Mucosa of stomach (tissue), 1 donor: ENCODE measurements at regions not wholly inside any gene's neighbourhood (a gene's known extent, or its start where the extent isn't known, plus 50 kb on each side); places are given as distances from the start of the nearest gene placed in this dataset.

Experiments
- H3K27me3 ChIP-seq: one replicate; pipeline ENCODE4 v1.7.0; 2013; ENCODE audit warnings: mild to moderate bottlenecking, low read length; ENCODE audit not compliant: control insufficient read depth, insufficient read depth
- H3K36me3 ChIP-seq: one replicate; pipeline ENCODE4 v1.7.0; 2013; ENCODE audit warnings: low read length; ENCODE audit not compliant: control insufficient read depth, insufficient read depth
- H3K4me1 ChIP-seq: one replicate; pipeline ENCODE4 v1.7.0; 2013; ENCODE audit warnings: mild to moderate bottlenecking, low read length; ENCODE audit not compliant: control insufficient read depth, insufficient read depth
- H3K4me3 ChIP-seq: one replicate; pipeline ENCODE4 v1.7.0; 2013; ENCODE audit warnings: low read length
- H3K9ac ChIP-seq: one replicate; pipeline ENCODE4 v1.7.0; 2013; ENCODE audit warnings: mild to moderate bottlenecking, low read length, moderate library complexity
- H3K9me3 ChIP-seq: one replicate; pipeline ENCODE4 v1.7.0; 2013; ENCODE audit warnings: mild to moderate bottlenecking, low read length, moderate library complexity; ENCODE audit not compliant: control insufficient read depth
- donor health status: Pancreatic carcinoma.

DNA sequence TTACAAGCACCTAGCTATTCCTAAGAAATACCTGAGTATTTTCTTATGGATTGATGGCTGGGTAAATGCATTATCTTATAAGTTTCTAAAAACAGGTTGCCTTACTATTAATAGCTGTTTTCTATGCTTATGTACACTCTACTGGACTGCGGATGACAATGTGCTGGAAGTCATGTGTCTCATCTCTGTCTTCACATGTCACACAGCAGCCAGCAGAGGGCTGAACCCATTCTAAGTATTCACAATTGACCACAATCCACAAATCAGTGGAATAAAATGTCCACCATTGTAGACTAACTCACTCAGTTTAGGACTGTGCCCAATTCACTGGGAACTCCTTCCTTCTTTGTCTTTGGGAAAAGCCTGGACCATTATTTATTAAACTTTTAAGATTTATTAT, 371.2 kb downstream of the INSIG2 start:
- no peaks in the 10 kb centered on the region for H3K36me3 ChIP-seq
- no peaks in the 10 kb centered on the region for H3K9me3 ChIP-seq
- H3K4me3 ChIP-seq = no peak overlapping the region
- no peak overlapping the region for H3K9ac ChIP-seq
- no peaks in the 10 kb centered on the region for H3K4me1 ChIP-seq
- no peaks in the 10 kb centered on the region for H3K27me3 ChIP-seq

DNA sequence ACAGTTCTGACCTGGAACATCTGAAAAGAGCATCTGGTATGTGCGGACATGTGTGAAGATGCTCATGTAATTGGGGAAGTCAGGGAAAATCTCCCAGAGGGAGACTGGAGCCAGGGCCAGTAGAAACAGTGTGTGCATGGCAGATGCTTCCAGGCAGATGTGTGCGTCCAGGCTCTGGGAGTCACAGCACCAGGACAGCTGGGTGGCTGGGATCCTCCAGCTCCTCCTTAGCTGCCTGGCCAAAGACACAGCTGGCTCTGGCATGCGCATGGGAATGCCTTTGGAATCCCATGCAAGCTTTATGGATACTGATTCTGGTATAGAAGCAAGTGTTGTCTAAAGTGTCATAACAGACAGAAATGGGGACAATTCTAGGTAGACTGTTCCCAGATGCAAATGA, 369.7 kb downstream of the INSIG2 start:
- H3K4me3 ChIP-seq = no peak overlapping the region
- H3K9ac ChIP-seq = no peak overlapping the region
- H3K27me3 ChIP-seq = no peaks in the 10 kb centered on the region
- H3K4me1 ChIP-seq = no peaks in the 10 kb centered on the region
- H3K9me3 ChIP-seq = no peaks in the 10 kb centered on the region
- no peaks in the 10 kb centered on the region for H3K36me3 ChIP-seq

- Histone ChIP-seq H3K9me3 (no peaks in the 10 kb centered on the region), H3K36me3 (no peaks in the 10 kb centered on the region), H3K27me3 (no peaks in the 10 kb centered on the region), H3K4me1 (no peaks in the 10 kb centered on the region), H3K4me3 (no peak overlapping the region), H3K9ac (no peak overlapping the region)
Measured at GRCh38 chr2:118449401-118449800, 361.1 kb downstream of the INSIG2 start.

GRCh38 chr2:118443596-118443995, 355.3 kb downstream of the INSIG2 start:
- no peaks in the 10 kb centered on the region for H3K4me1 ChIP-seq
- H3K27me3 ChIP-seq = no peaks in the 10 kb centered on the region
- no peak overlapping the region for H3K4me3 ChIP-seq
- H3K9me3 ChIP-seq = no peaks in the 10 kb centered on the region
- no peak overlapping the region for H3K9ac ChIP-seq
- H3K36me3 ChIP-seq = no peaks in the 10 kb centered on the region

DNA sequence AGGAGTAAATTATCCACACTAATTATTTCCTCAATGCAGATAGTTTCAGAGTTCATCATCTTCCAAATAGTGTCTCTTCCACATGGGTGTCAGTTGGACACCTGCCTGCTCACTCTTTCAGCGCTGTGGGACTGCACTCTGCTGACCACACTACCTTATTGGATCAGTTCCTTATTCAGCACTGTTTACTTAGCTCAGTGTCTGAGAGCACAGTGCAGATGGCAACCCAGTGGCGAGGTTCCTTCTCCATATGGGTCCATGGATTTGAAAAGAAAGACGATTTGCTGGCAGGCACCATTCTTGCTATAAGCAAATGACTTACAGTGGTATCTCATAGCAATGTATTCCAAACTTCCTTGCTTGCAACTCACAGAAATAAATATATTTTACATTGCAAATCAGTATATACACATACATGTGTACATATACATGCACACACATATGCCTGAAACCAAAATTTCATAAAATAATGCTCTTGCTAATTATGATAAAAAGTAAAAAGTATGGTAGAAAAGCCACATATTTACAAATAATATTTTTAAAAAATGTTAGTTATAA, 354.8 kb downstream of the INSIG2 start:
- Histone ChIP-seq H3K9ac (no peak overlapping the region), H3K27me3 (no peaks in the 10 kb centered on the region), H3K36me3 (no peaks in the 10 kb centered on the region)

GRCh38 chr2:118442046-118442445, 353.8 kb downstream of the INSIG2 start:
- Histone ChIP-seq H3K9ac (no peak overlapping the region), H3K27me3 (no peaks in the 10 kb centered on the region), H3K4me1 (no peaks in the 10 kb centered on the region), H3K36me3 (no peaks in the 10 kb centered on the region), H3K9me3 (no peaks in the 10 kb centered on the region), H3K4me3 (no peak overlapping the region)

More for the DNA sequence above, 354.8 kb downstream of the INSIG2 start:
- Histone ChIP-seq H3K4me3 (no peak overlapping the region), H3K4me1 (no peaks in the 10 kb centered on the region), H3K9me3 (no peaks in the 10 kb centered on the region)

- Histone ChIP-seq H3K4me1 (no peaks in the 10 kb centered on the region), H3K36me3 (no peaks in the 10 kb centered on the region), H3K9ac (no peak overlapping the region), H3K4me3 (no peak overlapping the region), H3K27me3 (no peaks in the 10 kb centered on the region), H3K9me3 (no peaks in the 10 kb centered on the region)
Measured at GRCh38 chr2:118440404-118441098, 352.3 kb downstream of the INSIG2 start.

- H3K4me3 ChIP-seq = no peak overlapping the region
- no peak overlapping the region for H3K9ac ChIP-seq
- H3K9me3 ChIP-seq = no peaks in the 10 kb centered on the region
- H3K4me1 ChIP-seq = no peaks in the 10 kb centered on the region
- H3K27me3 ChIP-seq = no peaks in the 10 kb centered on the region
- no peaks in the 10 kb centered on the region for H3K36me3 ChIP-seq
Measured at GRCh38 chr2:118437501-118437900, 349.2 kb downstream of the INSIG2 start.

DNA sequence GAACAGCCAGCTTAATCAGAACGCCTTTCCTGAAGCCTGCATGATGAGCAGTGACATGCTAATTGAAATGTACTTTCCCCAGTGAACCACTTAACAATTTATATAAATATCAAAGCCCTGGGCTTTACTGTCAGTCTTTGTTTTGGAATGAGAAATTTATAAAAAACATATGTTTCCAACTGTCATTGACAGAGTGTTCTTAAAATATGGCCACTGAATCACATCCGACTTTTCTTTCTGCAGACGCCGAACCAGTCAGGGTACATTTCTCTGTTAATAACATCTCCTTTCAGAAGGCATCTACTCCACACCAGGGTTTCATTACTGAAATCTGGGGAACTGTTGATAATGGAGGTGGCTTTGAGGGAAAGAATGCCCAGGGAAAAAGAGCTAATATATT, 343.7 kb downstream of the INSIG2 start:
- H3K36me3 ChIP-seq = no peaks in the 10 kb centered on the region
- no peak overlapping the region for H3K4me3 ChIP-seq
- H3K9ac ChIP-seq = no peak overlapping the region
- no peaks in the 10 kb centered on the region for H3K4me1 ChIP-seq
- no peaks in the 10 kb centered on the region for H3K27me3 ChIP-seq
- H3K9me3 ChIP-seq = no peaks in the 10 kb centered on the region

DNA sequence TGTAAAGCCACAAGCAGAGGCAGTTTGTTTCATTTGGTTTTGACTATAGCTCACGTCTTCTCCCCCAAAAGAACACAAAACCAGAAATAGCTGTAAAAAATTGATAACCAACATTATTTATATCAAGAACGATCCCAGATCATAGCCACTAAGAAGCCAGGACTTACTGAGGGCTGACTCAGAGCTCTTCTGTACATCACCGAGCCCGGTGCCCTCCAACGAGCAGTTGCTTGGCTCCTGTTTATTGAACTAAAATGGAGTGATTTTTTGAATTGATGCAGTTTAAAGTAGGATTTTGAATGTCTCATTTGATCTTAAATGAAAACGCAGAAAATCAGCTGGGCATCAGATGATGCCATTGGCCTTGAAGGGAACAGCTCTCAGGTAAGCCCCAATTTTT, 343.3 kb downstream of the INSIG2 start:
- no peak overlapping the region for H3K9ac ChIP-seq

DNA sequence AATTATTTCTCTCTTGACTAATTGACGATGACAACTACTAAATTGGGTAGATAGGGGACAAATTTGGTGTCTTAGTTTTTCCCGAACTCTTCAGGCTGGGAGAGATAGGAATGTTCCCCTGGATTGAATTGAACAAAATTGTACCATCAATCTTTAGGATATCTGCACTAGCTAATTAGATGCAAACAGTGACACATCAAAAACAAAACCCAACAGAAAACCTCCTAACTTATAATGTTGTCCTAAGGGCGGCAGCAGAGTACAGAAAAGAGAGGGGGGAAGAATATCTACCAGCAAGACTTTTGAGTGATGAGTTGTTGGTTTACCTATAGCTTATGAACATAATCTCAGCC, 342.9 kb downstream of the INSIG2 start:
- H3K4me1 ChIP-seq = no peaks in the 10 kb centered on the region
- no peaks in the 10 kb centered on the region for H3K27me3 ChIP-seq
- H3K9ac ChIP-seq = no peak overlapping the region
- no peak overlapping the region for H3K4me3 ChIP-seq
- H3K9me3 ChIP-seq = no peaks in the 10 kb centered on the region
- H3K36me3 ChIP-seq = no peaks in the 10 kb centered on the region

More for the DNA sequence above, 343.3 kb downstream of the INSIG2 start:
- Histone ChIP-seq H3K36me3 (no peaks in the 10 kb centered on the region), H3K27me3 (no peaks in the 10 kb centered on the region), H3K4me1 (no peaks in the 10 kb centered on the region), H3K4me3 (no peak overlapping the region), H3K9me3 (no peaks in the 10 kb centered on the region)

- H3K9ac ChIP-seq = no peak overlapping the region
- H3K27me3 ChIP-seq = no peaks in the 10 kb centered on the region
- no peaks in the 10 kb centered on the region for H3K4me1 ChIP-seq
- no peak overlapping the region for H3K4me3 ChIP-seq
- H3K9me3 ChIP-seq = no peaks in the 10 kb centered on the region
- no peaks in the 10 kb centered on the region for H3K36me3 ChIP-seq
Measured at GRCh38 chr2:118430510-118431164, 342.4 kb downstream of the INSIG2 start.
